HK-2 (cell line): ENCODE measurements at regions not wholly inside any gene's neighbourhood (a gene's known extent, or its start where the extent isn't known, plus 50 kb on each side); places are given as distances from the start of the nearest gene placed in this dataset.

Experiments used
- DNase-seq: peaks from one replicate; pipeline ENCODE4 v3.0.0-alpha.2; 2018; ENCODE audit not compliant: unreplicated experiment

GRCh38 chr4:180380733-180381132 lies 1862.5 kb upstream of the TENM3 start:
- DNase-seq = peak; percentile 31

GRCh38 chr4:180391613-180392012 lies 1851.6 kb upstream of the TENM3 start:
- no peak for DNase-seq

GRCh38 chr4:180394312-180394711 lies 1848.9 kb upstream of the TENM3 start:
- DNase-seq = no peak

- no peak for DNase-seq
Observed at GRCh38 chr4:180394730-180395129, 1848.5 kb upstream of the TENM3 start.

- DNase-seq = no peak
Observed at GRCh38 chr4:180398564-180398963, 1844.6 kb upstream of the TENM3 start.

- DNase-seq = no peak
Observed at GRCh38 chr4:180407275-180407885, 1835.8 kb upstream of the TENM3 start.

- DNase-seq = no peak
Observed at GRCh38 chr4:180418819-180419531, 1824.2 kb upstream of the TENM3 start.

- DNase-seq = no peak
Observed at GRCh38 chr4:180422989-180423711, 1820.1 kb upstream of the TENM3 start.

GRCh38 chr4:180423712-180424057 lies 1819.5 kb upstream of the TENM3 start:
- DNase-seq = no peak

- DNase-seq = no peak
Observed at GRCh38 chr4:180426938-180427337, 1816.3 kb upstream of the TENM3 start.

GRCh38 chr4:180430283-180430682 lies 1812.9 kb upstream of the TENM3 start:
- DNase-seq = no peak

- DNase-seq = no peak
Observed at GRCh38 chr4:180434131-180434895, 1808.9 kb upstream of the TENM3 start.

GRCh38 chr4:180436361-180436760 lies 1806.8 kb upstream of the TENM3 start:
- no peak for DNase-seq

GRCh38 chr4:180437601-180438000 lies 1805.6 kb upstream of the TENM3 start:
- DNase-seq = no peak

GRCh38 chr4:180448306-180448705 lies 1794.9 kb upstream of the TENM3 start:
- no peak for DNase-seq

GRCh38 chr4:180449395-180449956 lies 1793.7 kb upstream of the TENM3 start:
- peak; percentile 52 for DNase-seq

- DNase-seq = no peak
Observed at GRCh38 chr4:180455226-180455625, 1788.0 kb upstream of the TENM3 start.

GRCh38 chr4:180456928-180457327 lies 1786.3 kb upstream of the TENM3 start:
- DNase-seq = no peak

GRCh38 chr4:180462116-180462515 lies 1781.1 kb upstream of the TENM3 start:
- no peak for DNase-seq

GRCh38 chr4:180465364-180465763 lies 1777.8 kb upstream of the TENM3 start:
- DNase-seq = no peak

- DNase-seq = no peak
Observed at GRCh38 chr4:180483036-180483435, 1760.2 kb upstream of the TENM3 start.

GRCh38 chr4:180485407-180485806 lies 1757.8 kb upstream of the TENM3 start:
- DNase-seq = no peak
